NCI-H2196 (cell line): ENCODE measurements at regions not wholly inside any gene's neighbourhood (a gene's known extent, or its start where the extent isn't known, plus 50 kb on each side); places are given as distances from the start of the nearest gene placed in this dataset.
A peak's percentile ranks its signal among the peaks of the same experiment; 100 is the strongest.

Source experiments
- DNase-seq: peaks from one replicate; lab custom pipeline; 2025; ENCODE audit not compliant: unreplicated experiment; lab: John Stamatoyannopoulos, UW

- no peak for DNase-seq
Measured at GRCh38 chr9:94159069-94159939, 75.0 kb downstream of the PTPDC1 start.

- DNase-seq: no peak
Measured at GRCh38 chr9:94160594-94161501, 76.6 kb downstream of the PTPDC1 start.

DNA sequence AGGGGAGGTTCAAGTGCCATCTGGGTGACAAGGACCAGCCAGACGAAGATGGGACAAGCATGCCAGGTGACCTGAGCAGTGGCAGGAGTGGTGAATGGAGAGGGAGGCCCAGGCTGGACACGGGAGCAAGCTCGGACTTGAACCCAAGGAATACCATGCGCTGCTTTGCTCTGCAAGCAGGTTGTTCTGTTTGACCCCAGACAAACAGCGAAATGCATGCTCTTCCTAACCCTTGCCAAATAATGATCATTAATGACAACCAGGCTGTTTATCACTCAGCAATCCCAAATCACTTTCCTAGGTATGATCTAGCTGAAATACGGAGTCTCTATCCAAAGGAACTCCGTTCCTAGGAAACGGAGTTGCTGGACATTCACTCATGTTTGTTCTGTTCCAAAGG lies 77.4 kb downstream of the PTPDC1 start:
- no peak for DNase-seq

DNA sequence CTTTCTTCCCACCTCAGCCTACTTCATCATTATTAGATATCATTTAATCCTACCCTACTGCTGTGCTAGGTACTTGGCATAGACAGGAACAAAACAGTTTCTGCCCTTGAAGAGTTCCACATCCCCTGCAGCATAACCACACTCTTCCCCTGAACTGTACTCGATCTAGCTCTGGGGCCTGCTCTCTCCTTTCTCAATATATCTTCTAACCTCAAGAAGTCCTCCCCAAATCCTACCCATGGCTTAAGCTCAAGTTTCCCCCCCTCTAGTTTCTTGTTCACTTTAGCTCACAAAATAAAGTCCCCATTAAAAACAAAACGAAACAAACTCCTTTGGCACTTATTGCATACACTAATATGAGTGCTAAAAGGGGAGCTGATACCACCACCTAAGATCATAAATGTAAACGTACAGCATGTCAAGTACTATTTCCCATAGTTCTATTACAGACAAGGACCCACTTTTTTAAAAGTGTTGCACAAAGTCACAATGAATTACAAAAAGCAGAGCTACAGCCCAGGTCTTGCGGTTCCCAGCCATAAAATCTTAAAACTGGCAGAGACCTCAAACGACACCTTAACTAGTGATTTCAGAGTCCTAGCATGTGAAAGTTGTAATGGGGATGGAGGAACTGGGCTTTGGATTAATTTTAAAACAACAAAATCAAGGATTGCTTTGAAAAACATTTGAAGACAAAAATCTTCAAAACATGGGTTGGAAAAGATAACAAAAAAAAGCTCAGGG lies 80.7 kb downstream of the PTPDC1 start:
- DNase-seq: no peak

DNA sequence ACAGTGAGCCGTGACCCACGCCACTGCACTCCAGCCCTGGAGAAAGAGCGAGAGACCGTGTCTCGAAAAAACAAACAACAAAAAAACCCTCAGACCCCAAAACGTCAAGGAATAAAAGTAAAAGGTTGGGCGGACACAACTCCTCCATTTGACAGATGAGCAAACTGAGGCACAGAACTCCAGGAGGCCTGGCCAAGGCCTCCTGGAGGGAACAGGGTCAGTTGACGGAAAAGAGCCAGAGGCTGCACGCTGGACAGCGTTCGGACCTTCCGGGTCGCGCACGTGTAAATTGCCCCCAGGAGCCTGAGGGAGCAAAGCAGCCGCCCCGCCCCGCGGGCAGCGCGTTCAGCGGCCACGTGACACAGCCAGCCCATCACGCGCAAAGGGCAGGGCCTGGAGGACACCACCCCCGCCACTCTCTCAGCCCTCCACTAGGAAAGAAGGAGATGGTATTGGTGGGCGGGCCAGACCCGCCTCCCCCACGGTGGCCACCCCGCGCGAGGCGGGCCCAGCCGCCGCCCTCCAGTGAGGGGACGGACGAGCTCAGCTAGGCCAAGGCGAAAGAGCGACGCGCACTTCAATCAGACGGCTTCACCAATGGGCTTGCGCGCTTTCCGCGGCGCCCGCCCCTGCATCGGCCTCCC lies 81.5 kb downstream of the PTPDC1 start:
- peak; percentile 98 for DNase-seq

- DNase-seq: peak; percentile 99
Measured at GRCh38 chr9:94166236-94166975, 82.1 kb downstream of the PTPDC1 start.

DNA sequence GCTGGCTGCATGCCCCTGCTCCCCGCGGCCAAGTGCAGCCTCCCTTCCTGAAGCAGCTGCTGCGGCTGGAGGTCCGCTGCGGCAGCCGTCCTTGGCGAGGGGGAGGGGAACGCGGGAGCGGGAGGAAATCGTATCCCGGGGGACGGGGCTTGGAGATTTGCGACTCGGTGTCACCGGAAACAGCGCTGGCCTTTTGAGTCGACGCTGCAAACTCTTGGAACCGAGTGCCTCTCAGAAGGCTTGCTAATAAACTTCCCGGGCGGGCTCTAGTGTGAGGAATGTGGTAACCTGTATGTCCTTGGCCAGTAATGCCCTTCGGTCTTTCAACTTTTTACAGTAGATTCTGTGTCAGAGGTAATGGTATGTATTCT lies 82.7 kb downstream of the PTPDC1 start:
- DNase-seq: no peak

DNA sequence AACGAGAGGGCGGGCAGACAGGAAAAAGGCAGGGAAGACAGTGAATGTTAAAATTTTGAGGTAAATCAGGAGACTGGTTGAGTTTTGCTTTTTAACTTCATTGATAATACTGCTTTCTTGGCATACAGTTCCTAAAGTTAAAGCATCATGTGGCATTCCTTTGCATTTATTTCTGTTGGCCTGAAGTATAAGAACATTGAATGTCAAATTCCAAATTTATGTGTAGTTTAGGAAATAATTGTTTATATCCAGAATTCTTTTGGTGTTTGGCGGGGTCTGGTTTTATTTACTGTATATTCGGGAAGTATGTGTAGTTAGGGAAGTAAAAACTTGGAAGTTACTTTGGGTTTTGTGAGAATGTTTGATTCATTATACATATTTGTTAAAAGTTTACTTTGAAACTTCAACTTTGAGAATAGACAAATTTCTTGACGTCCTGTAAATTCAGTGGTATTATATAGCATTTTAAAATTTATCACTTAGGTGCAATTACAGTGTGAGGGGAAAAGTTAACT lies 83.2 kb downstream of the PTPDC1 start:
- no peak for DNase-seq

DNA sequence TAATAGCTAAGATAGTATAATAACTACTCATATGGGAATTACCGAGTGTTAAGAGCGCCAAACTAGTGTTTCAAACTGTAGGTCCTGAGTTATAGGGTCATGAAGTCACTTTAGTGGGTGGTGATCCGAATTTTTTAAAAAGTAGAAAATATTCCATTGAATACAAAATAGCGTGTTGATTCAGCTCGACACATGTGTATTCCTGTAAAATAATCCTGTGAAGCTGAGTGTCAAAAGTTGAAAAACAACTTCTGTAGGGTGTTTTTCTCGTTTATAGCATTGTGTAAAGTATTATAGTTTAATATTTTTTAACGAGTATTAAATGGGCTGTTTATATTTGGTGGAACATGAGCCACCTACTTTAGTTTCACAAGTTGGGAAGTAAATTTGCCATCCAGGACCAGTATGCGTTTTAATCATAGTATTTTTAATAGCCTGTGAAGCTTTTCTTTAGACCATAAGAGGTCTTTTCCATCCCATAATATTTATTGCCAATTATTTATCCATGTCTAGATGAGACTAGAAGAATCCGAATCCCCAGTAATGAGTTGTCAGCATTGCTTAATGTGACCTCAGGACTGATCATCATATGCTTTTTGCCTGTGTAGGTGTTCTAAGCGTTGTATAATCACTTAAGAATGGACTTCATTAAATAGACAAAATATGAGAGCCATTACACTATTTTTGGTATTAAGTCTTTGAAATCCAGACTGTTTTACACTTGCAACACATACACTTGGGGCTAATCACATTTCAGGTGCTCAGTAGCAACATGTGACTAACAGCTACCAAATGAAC lies 84.1 kb downstream of the PTPDC1 start:
- DNase-seq: no peak

GRCh38 chr9:94169968-94170367 lies 85.7 kb downstream of the PTPDC1 start:
- no peak for DNase-seq

DNA sequence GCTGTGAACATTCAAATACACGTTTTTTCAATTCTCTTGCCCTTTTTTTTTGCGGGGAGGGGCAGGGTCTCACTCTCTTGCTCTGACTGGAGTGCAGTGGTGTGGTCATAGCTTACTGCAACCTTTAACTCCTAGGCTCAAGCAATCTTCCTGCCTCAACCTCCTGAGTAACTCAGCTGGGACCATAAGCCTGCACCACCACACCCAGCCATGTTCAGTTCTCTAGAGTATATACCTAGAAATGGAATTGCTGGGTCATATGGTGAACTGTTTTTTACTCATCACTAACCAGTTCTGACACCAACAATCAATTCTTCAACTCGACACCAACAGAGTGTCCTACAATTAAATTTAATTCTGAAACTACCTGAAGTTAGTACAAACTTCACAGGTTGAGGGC lies 85.5 kb upstream of the ZNF169 start:
- no peak for DNase-seq

GRCh38 chr9:94174164-94174563 lies 84.9 kb upstream of the ZNF169 start:
- no peak for DNase-seq

GRCh38 chr9:94175669-94176068 lies 83.4 kb upstream of the ZNF169 start:
- no peak for DNase-seq

GRCh38 chr9:94176608-94177007 lies 82.5 kb upstream of the ZNF169 start:
- DNase-seq: no peak

GRCh38 chr9:94178927-94179326 lies 80.2 kb upstream of the ZNF169 start:
- no peak for DNase-seq

GRCh38 chr9:94181408-94182181 lies 77.5 kb upstream of the ZNF169 start:
- DNase-seq: no peak

GRCh38 chr9:94182532-94182931 lies 76.6 kb upstream of the ZNF169 start:
- DNase-seq: no peak

GRCh38 chr9:94183240-94183999 lies 75.7 kb upstream of the ZNF169 start:
- DNase-seq: no peak
